ENCODE measurements at regions not wholly inside any gene's neighbourhood (a gene's known extent, or its start where the extent isn't known, plus 50 kb on each side); places are given as distances from the start of the nearest gene placed in this dataset.

- DNase-seq: no peak
- no peak overlapping the region for H3K4me3 ChIP-seq
- peaks cover 0 to 19% (median 8%) of the 10 kb centered on the region in 8 donors for H3K9me3 ChIP-seq
- H3K27me3 ChIP-seq (replicated peaks in 1 of 7): no peaks in the 10 kb centered on the region
- no peaks in the 10 kb centered on the region for H3K4me1 ChIP-seq
- H3K36me3 ChIP-seq: no peaks in the 10 kb centered on the region
- H3K27ac ChIP-seq: no peak overlapping the region
- TF ChIP-seq CTCF (IDR thresholded peaks at IDR 0.05 in 8 of 11, conservative IDR thresholded peaks at IDR 0.05 in 3 of 11) (no peak), POLR2AphosphoS5 (IDR thresholded peaks at IDR 0.05) (no peak), POLR2A (IDR thresholded peaks at IDR 0.05) (no peak)
- intact Hi-C loops (cut with DNase I; ENCODE audit: low total_unique reads): no loop called here
Measured at GRCh38 chr4:63894161-63894560, 515.1 kb downstream of the TECRL start.

GRCh38 chr4:63869370-63869769, 539.9 kb downstream of the TECRL start:
- Histone ChIP-seq H3K9me3 (peaks cover 0 to 3% (median 0%) of the 10 kb centered on the region in 8 donors), H3K4me1 (no peaks in the 10 kb centered on the region), H3K27me3 (replicated peaks in 1 of 7) (no peaks in the 10 kb centered on the region), H3K4me3 (no peak overlapping the region), H3K36me3 (no peaks in the 10 kb centered on the region), H3K27ac (no peak overlapping the region)
- TF ChIP-seq CTCF (IDR thresholded peaks at IDR 0.05 in 8 of 11, conservative IDR thresholded peaks at IDR 0.05 in 3 of 11) (no peak), POLR2AphosphoS5 (IDR thresholded peaks at IDR 0.05) (no peak), POLR2A (IDR thresholded peaks at IDR 0.05) (no peak)
- intact Hi-C loops (cut with DNase I; ENCODE audit: low total_unique reads): no loop called here
- WGBS, 5 donors: 88 to 96% (median 93%) methylated on average over 2 of the region's 2 CpGs
- DNase-seq: no peak

- no peak for DNase-seq
- intact Hi-C loops (cut with DNase I; ENCODE audit: low total_unique reads): no loop called here
- H3K27me3 ChIP-seq (replicated peaks in 1 of 7): no peaks in the 10 kb centered on the region
- H3K9me3 ChIP-seq: peaks cover 0 to 3% (median 0%) of the 10 kb centered on the region in 8 donors
- no peak for TF ChIP-seq POLR2A (IDR thresholded peaks at IDR 0.05)
- no peak for TF ChIP-seq POLR2AphosphoS5 (IDR thresholded peaks at IDR 0.05)
- TF ChIP-seq CTCF (IDR thresholded peaks at IDR 0.05 in 8 of 11, conservative IDR thresholded peaks at IDR 0.05 in 3 of 11): no peak
- H3K4me3 ChIP-seq: no peak overlapping the region
- no peaks in the 10 kb centered on the region for H3K4me1 ChIP-seq
- H3K36me3 ChIP-seq: no peaks in the 10 kb centered on the region
- 85 to 92% (median 89%) methylated on average over 2 of the region's 2 CpGs for WGBS, 5 donors
- H3K27ac ChIP-seq: no peak overlapping the region
Measured at GRCh38 chr4:63851496-63851895, 557.8 kb downstream of the TECRL start.

GRCh38 chr4:63841266-63841665, 568.0 kb downstream of the TECRL start:
- H3K36me3 ChIP-seq: no peaks in the 10 kb centered on the region
- no peaks in the 10 kb centered on the region for H3K27me3 ChIP-seq (replicated peaks in 1 of 7)
- H3K9me3 ChIP-seq: peaks cover 0 to 18% (median 0%) of the 10 kb centered on the region in 8 donors
- no peak for TF ChIP-seq POLR2A (IDR thresholded peaks at IDR 0.05)
- TF ChIP-seq CTCF (IDR thresholded peaks at IDR 0.05 in 8 of 11, conservative IDR thresholded peaks at IDR 0.05 in 3 of 11): no peak
- TF ChIP-seq POLR2AphosphoS5 (IDR thresholded peaks at IDR 0.05): no peak
- DNase-seq: no peak
- H3K4me1 ChIP-seq: no peaks in the 10 kb centered on the region
- no peak overlapping the region for H3K27ac ChIP-seq
- H3K4me3 ChIP-seq: no peak overlapping the region
- 72 to 81% (median 77%) methylated on average over 3 of the region's 3 CpGs; no CpG with 5 or more reads in 1 of the 5 donors for WGBS, 5 donors
- intact Hi-C loops (cut with DNase I; ENCODE audit: low total_unique reads): no loop called here
